Activated CD8-positive, alpha-beta memory T cell treated with anti-CD3 and anti-CD28 coated beads, Interleukin-2, amount 50 U/mL, for 1 hour (primary cell): ENCODE measurements at regions not wholly inside any gene's neighbourhood (a gene's known extent, or its start where the extent isn't known, plus 50 kb on each side); places are given as distances from the start of the nearest gene placed in this dataset.
"Not testable (repeated sequence)": the region's sequence is repeated elsewhere in the genome, so short reads cannot be mapped to it uniquely, and the experiment has no call there.

Source experiments
- DNase-seq: peaks from one replicate; pipeline ENCODE4 v3.0.0-alpha.2; 2020; ENCODE audit errors: extremely low read depth

DNA sequence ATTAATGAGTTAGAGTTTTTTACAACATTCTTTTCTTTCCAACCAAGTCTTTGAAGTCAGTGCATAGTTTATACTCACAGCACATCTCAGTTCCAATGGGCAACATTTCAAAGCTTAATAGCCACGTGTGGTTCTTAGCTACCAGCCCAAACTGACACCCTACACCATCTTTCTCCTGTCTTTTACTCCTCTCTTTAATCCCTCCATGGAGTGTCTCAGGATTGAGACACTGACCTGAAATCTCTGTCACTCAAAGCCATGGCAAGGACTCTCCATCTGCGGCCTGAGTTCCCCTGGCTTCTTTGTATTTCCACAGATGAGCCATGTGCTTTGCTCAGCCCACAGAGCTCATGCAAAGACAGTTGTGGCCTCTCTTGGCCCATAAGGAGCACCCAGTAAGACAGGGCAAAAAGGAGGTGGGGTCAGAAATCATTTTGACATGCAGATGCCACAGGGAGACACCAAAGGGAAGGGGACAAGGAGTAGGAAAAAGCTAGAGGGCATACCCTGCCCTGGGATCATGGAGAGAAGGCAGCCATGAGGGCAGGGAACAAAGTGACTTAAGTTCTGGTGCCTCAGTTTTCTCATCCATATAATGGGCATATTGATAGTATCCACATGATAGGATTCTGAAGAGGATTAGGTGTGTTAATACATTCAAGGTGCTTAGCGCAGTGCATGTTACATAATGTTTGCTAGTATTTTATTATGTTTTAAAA is 493.6 kb upstream of the PROK2 start:
- no peak for DNase-seq

DNA sequence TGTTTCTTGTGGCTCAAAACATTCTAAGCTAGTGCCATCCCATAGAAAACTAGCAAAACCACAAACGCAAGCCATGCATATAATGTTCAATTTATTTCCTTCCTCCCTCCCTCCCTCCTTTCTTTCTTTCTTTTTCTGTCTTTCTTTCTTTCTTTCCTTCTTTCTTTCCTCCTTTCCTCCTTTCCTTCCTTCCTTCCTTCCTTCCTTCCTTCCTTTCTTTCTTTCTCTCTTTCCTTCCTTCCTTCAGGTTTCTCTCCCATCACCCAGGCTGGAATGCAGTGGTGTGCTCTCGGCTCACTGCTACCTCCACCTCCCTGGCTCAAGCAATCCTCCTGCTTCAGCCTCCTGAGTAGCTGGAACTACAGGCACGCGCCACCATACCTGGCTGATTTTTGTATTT is 492.8 kb upstream of the PROK2 start:
- no peak for DNase-seq

DNA sequence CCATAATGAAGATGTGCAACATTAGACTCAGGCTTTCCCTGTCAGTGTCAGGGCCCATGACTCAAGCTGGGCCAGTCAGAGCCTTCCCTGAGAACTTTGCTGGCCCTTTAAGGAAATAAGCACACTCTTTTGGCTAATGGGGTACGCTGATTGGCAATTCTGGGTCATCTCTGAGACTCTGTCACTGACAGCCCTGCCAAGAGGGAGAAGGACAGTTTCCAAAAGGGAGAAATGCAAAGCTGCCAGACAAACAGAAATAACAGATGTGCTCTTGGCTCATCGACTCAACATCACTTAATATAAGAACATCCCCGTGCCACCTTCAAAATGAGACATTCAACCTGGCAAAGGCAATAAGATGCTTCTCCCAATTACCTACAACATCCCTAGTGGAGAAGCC is 491.9 kb upstream of the PROK2 start:
- DNase-seq, result no peak

DNA sequence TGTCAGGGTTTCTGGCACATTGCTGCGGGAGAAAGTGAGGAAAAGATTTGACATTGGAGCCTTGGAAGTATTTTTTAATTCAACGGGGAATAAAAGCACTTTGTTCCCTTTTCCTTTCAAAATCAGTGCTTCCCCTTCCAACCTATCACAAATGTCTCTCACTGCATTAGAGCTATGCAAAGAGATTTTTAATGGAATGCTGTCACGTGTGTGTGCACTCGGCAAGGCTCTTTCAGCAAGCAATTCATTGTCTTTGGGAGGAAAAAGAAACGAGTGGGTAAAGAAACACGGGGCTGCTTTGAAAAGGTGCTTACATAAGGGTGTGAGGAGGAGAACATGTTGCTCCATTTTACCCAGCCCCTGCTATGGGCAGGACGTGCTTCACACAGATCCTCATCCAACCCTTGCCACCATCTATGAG is 490.4 kb upstream of the PROK2 start:
- DNase-seq, result no peak

DNA sequence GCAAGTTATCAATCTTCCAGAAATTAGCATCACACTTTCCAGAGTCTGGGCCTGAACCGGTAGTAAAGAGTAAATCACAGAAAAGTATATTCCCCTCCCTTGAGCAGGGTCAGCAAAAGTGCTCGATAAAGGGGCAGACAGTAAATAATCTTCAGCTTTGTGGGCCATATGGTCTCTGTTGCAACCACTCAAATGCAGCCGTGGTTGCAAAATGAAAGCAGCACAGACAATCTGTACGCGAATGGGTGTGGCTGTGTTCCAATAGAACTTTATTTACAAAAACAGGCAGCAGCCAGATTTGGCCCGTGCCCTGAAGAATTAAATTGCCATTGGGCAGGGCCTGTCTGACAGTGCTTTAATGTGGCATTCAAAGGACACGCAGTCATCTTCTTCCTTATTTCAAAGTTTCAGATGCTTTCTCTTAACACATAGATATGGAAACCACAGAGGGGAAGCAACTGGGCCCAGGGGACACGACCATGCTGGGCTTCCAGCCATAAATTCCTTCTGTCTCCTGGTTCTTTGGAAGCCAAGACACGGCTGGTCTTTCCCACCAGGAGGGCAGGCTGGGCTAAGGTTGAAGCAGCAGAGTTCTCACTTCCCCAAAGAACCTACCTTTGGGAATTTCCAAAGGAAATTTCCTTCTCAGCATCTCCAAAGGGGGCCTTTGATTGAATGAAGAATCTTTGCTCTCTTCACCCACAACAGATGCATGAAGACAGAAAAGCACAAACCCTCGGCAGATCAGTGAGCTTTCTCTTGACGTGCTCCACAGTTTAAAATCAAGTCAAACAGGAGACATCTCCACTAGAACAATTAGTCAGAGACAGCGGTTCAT is 489.8 kb upstream of the PROK2 start:
- DNase-seq, result no peak

DNA sequence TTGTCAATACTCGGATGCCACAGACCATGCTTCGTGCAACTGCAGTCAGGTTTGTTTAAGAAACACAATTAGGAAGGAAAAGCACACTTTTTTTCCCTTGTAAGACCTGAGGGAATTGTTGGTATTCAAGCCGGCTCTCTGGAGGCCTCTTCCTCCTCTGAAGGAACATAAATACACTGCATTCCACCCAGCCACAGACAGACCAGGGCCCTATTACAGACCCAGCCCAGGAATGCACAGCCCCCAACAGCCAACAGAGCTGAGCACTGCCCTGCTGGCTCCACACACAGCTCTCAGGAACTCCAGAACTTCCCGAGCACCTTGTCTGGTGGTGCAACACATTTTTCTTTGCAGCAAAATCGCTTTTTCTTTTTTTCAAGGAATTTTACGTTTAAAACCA is 488.7 kb upstream of the PROK2 start:
- no peak for DNase-seq

DNA sequence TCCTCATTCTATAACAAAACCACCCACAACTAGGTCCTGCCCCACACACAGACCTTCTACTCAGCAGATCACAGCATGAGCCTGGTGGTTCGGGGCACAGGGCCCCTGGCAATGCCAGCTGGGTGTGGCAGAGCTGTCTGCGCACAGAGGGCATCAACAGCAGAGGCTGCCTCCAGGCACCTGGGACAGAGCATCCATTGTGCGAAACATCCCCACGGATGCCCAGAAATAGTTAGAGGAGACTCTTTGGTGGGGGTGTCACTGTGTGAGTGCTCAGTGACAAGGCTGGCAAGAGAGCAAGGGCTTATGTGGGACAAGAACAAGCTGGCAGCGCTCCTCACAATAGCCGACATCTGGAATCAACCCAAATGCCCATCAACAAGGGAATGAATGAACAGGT is 487.4 kb upstream of the PROK2 start:
- DNase-seq, result no peak

DNA sequence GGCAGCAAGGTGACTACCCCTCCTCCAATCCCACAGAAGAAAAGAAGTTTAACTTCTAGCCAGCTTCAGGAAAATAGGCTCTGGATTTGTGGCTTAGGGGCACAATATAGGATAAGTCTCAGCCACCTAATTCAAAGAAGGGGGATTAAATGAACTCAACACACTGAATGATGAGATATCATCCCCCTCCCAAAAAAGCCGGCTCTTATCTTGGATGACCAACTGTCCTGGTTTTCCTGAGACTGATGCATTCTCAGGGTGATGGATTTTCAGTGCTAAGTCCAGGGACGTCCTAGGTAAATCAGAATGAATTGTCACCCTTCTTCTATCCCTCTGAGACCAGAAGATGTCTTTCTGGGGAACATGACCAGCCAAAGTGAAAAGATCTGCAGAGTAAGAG is 487.0 kb upstream of the PROK2 start:
- no peak for DNase-seq

DNA sequence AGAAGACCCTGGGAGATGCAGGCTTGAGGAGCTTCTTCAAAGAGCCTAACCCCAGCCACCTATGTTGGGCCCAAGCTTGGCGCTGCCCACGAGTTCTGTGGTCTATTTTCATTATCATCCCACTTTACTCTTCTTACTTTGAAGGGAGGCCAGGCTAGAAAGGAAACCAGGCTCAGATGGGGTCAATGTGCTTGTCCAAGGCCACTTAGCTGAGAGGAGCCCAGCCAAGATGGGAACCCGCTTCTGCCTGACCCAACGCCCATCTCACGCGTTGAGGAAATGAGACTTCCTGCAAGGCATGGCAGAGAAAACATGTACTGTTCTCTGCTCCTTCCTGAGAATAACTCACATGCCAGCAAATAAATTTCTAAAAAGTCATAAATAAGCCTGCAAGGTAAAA is 486.3 kb upstream of the PROK2 start:
- DNase-seq, result no peak

DNA sequence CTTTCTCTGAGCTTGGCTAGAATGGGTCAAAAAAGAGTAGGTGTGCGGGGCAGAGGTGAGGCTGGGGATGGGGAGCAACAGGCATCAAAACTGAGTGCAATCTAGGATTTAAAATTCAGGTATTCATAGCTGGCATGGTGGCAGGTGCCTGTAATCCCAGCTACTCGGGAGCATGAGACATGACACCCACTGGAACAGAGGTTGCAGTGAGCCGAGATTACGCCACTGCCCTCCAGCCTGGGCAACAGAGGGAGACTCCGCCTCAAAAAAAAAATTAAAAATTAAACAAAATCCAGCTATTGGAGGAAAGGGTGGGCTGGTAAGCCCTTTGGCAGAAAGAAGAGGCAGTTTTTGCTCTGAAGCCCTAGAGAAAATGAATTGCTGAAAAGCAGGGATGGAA is 485.8 kb upstream of the PROK2 start:
- DNase-seq, result no peak

DNA sequence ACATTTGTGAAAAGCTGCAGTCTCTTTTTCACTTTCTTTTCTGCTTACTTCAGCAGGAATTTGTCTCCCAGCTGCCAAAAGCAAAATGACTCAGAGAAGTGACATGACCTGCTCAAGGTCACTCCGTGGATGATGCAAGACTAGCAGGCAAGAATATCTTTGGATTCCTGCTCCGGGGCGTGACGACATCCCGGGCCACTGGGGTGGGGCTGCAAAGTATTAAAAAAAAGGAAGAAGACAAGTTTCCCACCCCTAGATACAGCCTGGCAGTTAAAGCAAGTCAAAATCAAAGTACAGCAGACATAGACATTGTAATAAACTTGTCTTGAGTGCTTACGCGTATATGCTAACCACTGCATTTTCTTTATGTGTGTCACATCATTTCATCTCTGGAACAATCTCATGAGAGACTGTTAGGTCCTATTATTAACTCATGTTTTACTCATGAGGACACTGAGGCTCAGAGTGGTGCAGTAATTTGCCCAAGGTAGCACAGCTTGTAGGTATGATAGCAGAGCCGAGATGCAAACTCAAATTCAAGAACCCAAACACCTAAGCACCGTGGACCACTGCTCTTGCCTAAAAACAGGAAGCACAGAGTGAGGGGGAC is 485.2 kb upstream of the PROK2 start:
- DNase-seq, result no peak

DNA sequence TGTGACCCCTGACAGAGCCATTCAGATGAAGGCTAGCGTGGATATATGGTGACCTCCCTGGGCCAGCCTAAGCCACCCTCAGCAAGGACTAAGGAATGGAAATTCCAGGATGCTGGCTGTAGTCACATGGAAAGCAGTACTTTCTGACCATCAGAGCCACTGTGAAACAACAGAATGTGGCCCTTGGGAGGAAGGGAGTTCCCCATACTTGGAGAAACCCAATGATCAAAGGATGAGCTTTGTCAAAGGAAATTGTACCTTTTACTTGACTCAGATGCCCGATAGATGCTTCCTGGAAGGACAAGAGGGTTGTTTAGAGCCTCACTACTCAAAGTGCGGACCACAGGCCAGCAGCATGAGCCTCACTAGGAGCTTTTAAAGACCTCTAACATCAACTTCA is 484.5 kb upstream of the PROK2 start:
- no peak for DNase-seq

DNA sequence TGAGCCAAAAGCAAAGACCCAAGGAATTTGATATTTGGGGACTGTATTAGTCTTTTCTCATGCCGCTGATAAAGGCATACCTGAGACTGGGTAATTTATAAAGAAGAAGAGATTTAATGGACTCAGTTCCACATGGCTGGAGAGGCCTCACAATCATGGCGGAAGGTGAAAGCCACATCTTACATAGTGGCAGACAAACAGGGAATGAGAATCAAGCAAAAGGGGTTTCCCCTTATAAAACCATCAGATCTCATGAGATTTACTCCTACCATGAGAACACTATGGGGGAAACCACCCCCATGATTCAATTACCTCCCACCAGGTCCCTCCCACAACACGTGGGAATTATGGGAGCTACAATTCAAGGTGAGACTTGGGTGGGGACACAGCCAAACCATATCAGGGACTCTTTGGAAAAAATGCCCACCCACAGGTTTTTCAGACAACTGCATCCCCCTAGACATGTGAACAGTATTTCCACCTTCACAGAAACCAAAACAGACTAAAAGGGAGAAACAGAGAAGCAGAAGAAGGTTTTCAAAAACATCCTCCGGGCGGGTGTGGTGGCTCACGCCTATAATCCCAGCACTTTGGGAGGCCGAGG is 482.1 kb upstream of the PROK2 start:
- DNase-seq, result not testable (repeated sequence)

DNA sequence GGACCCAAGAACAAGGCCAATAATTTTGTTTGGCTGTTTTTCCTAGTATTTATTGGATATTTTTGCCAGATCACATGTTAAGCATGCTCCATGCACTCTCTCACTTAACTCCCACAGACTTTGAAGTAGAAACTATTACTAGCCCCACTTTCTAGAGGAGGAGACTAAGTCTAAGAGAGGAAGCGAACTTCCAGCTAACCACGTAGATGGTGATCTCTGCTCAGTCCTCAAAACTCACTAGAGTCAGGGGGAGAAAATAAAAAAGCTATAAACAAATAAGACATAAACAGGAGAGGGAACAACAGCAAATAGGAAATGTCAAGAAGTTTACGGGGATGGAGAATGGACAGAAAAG is 481.0 kb upstream of the PROK2 start:
- DNase-seq, result no peak

DNA sequence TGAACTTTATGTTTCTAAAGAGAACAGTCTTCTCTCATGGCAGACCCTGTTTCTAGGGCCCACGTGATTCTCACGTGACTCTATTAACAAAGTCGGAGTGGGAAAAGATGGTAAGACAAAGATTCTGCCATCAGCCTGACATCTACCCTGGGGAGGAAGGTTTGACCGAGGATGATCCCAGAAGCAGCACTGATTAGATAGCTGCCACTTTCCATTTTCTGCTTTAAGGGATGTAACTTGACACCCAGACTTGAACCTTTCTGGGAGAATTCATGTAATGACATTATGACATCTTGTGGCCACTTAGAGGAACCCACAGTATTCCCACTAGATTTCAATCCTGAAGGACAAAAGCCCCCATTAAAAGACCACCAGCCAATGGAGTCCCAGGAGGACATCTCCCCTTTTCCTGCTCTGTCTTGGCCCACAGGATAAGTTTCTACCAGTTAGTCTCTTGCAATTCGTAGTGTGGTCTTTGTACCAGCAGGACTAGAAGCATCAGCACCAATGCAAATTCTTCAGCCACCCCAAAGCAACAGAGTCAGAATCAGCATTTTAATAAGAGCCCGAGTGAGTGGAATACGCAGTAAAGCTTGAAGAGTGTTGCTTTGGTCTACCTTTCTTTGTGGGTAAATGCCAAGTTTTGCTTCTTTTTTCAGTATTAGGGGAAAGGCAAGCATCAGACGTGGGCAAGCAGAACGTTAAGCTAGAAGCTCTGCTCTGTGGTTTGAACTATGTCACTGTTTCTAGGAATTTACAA is 480.5 kb upstream of the PROK2 start:
- no peak for DNase-seq

DNA sequence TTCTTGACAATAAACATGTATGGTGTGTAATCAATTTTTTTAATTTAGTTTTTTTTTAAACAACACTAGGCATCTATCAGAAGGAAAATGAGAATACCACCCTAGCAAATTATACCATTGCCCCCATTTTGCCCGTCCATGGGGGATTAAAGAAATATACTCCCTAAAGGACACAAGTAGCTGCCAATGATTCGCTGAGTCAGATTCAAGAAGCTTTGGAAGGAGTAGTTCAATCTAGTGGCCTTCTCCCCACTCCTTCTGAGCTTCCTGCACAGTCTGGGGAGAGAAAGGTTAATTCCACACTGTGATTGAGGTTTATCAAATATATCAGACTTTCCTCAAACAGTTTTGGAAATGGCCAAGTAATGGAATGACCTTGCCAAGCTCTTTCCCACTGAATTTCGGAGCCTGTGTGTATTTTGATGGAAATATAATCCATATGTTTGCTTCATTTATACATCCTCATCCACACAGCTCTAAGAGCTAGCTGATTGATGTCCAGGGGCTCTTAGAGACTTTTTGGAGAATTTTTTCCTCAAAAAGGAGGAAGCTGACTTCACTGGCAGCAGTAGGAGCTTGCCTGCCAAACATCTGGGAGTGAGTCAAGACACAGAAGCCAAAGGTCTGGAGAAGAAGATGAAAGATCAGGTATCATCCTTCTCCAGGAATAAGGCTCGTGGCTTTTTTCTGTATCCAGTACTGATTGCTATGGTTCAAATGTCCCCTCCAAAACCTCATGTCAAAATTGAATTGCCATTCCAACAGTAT is 478.5 kb upstream of the PROK2 start:
- DNase-seq, result no peak

DNA sequence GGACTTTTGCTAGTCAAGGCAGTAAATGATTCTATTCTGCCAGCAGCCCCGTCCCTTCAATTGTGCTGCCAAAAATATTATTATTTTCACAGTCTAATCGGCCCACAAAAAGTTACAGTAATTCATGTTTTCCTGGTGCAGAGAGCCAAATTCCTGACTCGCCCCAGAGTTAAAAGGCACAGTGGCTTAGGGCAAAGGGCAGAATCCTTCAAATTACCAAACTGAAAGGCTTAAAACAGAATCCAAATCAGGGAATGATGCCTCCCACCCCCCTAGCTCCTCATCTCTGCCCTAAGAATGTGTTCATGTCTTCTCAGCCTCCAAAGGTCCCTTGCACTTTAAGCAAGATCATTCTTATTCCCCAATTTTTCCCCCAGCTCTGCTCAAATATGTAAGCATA is 477.8 kb upstream of the PROK2 start:
- no peak for DNase-seq

DNA sequence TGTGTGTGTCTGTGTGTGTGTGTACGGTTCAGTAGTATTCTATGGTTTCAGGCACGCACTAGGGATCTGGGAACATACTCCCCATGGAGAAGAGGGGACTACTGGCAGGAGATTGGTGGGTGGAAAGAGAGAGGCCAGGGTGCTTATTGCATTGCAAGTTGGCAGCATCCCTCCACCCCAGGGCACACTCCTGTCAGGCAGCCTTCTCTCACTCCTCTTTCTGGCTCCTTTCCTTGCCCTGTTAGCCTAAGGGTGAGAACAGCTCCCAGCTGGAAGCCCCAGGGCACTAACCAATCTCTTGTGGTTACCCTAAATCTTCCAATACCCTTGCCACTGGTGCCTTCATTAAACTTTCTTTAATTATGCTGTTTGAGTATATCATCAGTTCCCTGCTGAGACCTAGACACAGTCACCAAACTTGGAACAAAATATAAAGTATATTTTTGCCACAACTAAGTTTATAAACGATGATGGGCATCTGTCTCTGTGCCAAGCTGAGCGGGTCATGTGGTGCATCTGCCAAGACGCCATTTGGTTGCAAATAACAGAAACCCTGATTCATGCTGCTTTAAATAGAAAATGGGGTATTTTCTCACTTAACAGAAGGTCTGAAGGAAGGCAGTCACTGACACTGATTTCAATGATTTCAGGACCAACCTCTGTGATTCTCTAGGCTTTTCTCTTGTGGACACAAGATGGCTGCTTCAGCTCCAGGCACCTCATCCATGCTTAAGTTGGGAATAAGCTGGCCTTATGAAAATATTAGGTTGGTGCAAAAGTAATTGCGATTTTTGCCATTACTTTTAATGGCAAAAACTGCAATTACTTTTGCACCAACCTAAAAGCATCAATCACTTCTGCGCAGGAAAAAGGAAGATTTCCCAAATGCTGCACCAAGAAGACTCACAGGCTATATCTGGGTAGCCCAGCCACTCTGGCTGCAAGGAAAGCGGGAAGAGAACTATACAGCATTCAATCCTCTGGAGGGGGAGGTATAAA is 476.9 kb upstream of the PROK2 start:
- no peak for DNase-seq

DNA sequence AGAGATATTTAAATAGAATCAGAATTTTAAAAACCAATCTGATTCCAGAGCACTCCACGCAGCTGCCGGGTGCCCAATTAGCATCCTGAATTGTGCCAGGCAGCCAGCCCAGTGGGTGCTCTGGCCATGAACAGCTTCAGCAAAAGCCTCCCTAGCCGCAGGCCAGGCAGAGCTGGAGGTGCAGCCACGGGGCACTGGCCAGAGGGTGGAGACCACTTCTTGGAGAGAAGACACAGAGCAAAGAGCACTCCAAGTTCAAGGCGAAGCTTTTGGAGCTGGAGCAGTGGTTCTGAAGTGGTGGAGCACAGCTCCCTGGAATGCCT is 475.6 kb upstream of the PROK2 start:
- DNase-seq, result no peak
